ENCODE measurements at regions not wholly inside any gene's neighbourhood (a gene's known extent, or its start where the extent isn't known, plus 50 kb on each side); places are given as distances from the start of the nearest gene placed in this dataset.

GRCh38 chr9:88874391-88874790, 116.9 kb upstream of the S1PR3 start:
- TF ChIP-seq CEBPB (IDR thresholded peaks at IDR 0.05) (no peak), EGR1 (IDR thresholded peaks at IDR 0.05) (no peak), REST (IDR thresholded peaks at IDR 0.05; ENCODE audit: low read depth) (no peak), TCF12 (IDR thresholded peaks at IDR 0.05; ENCODE audit: low read depth) (no peak), TEAD4 (IDR thresholded peaks at IDR 0.05) (no peak), YY1 (IDR thresholded peaks at IDR 0.05; ENCODE audit: low read depth) (no peak), NFIC (IDR thresholded peaks at IDR 0.05) (no peak), RAD21 (IDR thresholded peaks at IDR 0.05; ENCODE audit: low read depth) (no peak), MAX (IDR thresholded peaks at IDR 0.05) (no peak), TAF1 (IDR thresholded peaks at IDR 0.05; ENCODE audit: low read depth) (no peak), EP300 (IDR thresholded peaks at IDR 0.05; ENCODE audit: borderline replicate concordance) (no peak), CREB1 (IDR thresholded peaks at IDR 0.05; ENCODE audit: low read depth) (no peak), ZBTB7A (IDR thresholded peaks at IDR 0.05; ENCODE audit: low read depth) (no peak)
- TF ChIP-seq, protein P1, sequence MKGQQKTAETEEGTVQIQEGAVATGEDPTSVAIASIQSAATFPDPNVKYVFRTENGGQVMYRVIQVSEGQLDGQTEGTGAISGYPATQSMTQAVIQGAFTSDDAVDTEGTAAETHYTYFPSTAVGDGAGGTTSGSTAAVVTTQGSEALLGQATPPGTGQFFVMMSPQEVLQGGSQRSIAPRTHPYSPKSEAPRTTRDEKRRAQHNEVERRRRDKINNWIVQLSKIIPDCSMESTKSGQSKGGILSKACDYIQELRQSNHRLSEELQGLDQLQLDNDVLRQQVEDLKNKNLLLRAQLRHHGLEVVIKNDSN (IDR thresholded peaks at IDR 0.05) = no peak
